ENCODE measurements at regions not wholly inside any gene's neighbourhood (a gene's known extent, or its start where the extent isn't known, plus 50 kb on each side); places are given as distances from the start of the nearest gene placed in this dataset.

DNA sequence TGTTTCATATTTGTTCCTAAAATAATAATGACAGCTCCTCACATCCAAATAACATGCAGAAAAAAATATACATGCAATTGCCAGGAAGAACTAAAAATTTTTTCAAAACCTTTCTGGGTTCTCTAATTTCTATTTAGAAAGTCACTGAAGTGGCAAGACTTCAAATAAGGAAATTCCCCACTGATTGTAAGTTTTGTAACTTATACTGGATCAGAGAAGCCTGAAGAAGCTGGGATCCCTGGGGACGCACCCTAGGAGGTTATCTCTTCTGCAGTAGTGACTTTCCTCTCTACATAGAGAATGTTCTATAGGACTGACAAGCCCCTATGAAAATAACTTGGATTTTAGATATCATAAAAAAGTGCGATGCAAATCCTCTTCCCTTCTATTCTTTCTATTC, 182.6 kb downstream of the MRPL39 start:
- no peak for DNase-seq (ENCODE audit: low read depth)

- no peak for DNase-seq (ENCODE audit: low read depth)
These were observed 183.2 kb downstream of the MRPL39 start for GRCh38 chr21:25424048-25424447.

- no peak for DNase-seq (ENCODE audit: low read depth)
These were observed 184.4 kb downstream of the MRPL39 start for GRCh38 chr21:25422610-25423608.

DNA sequence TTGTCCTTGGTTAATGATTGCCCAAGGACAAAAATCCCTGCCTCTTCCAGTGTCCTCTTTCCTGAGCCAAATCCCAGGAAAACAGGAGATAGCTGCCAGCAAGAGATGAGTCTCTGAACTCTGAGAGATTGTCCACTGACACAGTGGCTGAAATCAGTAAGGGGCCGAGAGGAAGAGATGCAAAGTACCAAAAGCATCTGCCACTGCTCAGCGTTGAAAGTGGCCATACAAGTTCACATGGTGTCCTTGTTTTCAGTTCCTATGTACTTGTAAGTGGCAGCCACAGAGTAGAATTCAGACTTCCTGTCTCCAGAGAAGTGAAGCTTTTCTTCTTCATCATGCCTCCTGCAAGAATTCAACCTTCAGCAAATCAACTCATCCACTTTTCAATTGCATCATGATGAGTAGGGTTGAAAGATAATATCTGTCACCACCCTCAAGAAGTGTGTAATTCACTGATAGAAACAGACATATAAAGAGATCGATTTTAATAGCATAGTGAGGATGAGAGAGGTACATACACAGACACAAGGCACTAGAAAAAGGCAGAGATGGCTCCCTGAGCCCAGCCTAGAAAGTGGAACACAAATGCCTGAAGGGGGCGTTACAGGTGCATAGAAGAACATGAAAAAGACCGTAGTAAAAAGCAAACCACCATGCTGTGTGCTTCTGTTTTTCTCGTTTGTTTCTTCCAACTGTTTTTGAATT, 185.8 kb downstream of the MRPL39 start:
- DNase-seq (ENCODE audit: low read depth): peak; percentile 68

- DNase-seq (ENCODE audit: low read depth): no peak
These were observed 186.4 kb downstream of the MRPL39 start for GRCh38 chr21:25420831-25421230.

GRCh38 chr21:25416669-25417068, 190.6 kb downstream of the MRPL39 start:
- DNase-seq (ENCODE audit: low read depth): no peak

- no peak for DNase-seq (ENCODE audit: low read depth)
These were observed 195.2 kb downstream of the MRPL39 start for GRCh38 chr21:25412100-25412499.

GRCh38 chr21:25409978-25410377, 197.3 kb downstream of the MRPL39 start:
- no peak for DNase-seq (ENCODE audit: low read depth)

DNA sequence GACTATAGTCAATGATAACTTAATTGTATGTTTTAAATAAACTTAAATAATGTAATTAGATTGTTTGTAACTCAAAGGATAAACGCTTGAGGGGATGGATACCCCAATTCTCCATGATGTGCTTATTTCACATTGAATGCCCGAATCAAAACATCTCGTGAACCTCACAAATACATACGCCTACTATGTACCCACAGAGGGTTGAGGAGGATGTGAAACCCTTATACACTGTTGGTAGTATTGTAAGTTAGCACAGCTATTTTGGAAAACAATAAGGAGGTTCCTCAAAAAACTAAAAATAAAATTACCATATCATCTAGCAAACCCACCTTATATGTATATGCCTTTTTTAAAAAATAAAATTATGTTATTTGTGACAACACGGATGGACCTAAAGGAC, 198.6 kb downstream of the MRPL39 start:
- no peak for DNase-seq (ENCODE audit: low read depth)

- DNase-seq (ENCODE audit: low read depth): peak; percentile 46
These were observed 200.2 kb downstream of the MRPL39 start for GRCh38 chr21:25406887-25407579.

DNA sequence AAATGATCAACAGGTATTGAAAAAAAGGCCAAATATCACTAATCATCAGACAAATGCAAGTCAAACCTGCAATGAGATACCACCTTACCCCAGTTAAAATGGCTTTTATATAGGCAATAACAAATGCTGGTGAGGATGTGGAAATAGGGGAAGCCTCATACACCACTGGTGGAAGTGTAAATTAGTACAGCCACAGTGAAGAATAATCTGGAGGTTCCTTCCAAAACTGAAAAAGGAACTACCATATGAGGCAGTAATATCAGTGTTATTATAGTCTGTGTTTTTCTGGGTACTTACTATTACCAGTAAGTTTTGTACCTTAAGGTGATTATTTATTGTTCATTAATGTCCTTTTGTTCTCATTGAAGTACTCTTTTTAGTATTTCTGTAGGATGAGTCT, 201.3 kb downstream of the MRPL39 start:
- DNase-seq (ENCODE audit: low read depth): no peak

DNA sequence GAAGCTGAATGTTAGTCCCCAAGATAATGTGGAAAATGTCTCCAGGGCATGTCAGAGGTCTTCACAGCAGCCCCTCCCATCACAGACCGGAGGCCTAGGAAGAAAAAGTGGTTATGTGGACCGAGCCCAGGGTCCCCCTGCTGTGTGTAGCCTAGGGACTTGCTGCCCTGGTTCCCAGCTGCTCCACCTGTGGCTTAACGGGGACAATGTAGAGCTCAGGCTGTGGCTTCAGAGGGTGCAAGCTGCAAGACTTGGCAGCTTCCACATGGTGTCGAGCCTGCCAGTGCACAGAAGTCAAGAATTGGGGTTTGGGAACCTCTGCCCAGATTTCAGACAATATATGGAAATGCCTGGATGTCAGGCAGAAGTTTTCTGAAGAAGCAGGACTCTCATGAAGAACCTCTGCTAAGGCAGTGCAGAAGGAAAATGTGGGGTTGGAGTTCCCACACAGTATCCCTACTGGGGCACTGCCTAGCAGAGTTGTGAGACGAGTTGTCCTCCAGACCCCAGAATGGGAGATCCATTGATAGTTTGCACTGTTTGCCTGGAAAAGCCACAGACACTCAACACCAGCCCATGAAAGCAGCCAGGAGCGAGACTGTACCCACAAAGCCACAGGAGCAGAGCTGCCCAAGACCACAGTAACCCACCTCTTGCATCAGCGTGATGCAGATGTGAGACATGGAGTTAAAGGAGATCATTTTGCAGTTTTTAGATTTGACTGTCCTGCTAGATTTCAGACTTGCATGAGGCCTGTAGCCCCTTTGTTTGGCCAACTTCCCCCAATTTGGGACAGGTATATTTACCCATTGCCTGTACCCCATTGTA, 204.9 kb downstream of the MRPL39 start:
- DNase-seq (ENCODE audit: low read depth): peak; percentile 66

- no peak for DNase-seq (ENCODE audit: low read depth)
These were observed 206.9 kb downstream of the MRPL39 start for GRCh38 chr21:25400427-25400826.

DNA sequence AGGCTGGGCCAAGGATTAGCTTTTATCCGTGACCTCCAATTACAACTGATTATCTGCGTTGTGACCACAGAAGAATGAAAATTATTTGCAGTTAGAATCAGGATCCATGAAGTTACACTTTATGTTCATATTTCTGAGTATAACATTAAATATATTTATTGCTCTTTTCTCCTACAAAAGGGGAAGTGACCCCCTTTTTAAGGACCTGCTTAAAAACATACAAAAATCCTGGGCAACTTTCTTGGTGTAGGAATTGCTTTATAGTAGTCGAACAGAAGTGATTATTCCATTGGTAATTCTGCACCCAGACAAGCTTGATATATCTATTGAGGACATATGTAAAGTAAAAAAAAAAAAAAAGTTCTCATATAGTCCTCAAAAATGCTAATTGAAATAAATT, 208.7 kb downstream of the MRPL39 start:
- no peak for DNase-seq (ENCODE audit: low read depth)

DNA sequence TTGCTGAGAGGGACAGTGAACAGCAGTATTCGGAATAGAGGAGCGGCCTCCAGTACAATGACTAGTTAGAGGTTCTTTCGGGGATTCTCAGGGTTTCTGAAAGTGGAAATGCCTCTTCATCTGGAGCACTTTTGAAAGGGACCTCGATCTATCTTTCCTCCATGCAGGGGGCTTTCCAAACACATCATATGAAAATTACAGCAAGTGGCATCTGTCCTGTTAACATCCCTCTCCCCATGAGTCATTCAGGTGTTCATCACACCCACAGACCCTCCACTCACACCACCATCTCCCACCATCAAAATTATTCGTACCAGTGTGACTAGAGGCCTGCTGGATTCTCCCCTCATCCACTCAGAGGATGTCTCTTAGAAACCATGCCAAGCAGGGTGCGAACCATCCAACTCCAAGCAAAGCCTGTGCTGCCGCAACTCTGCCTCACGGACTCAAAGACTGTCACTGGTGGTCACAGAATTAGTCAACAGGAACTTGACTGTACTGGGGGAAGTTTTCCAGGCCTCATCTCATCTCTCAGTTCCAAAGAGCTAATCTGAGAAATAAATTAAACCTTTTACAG, 211.1 kb downstream of the MRPL39 start:
- DNase-seq (ENCODE audit: low read depth): no peak

DNA sequence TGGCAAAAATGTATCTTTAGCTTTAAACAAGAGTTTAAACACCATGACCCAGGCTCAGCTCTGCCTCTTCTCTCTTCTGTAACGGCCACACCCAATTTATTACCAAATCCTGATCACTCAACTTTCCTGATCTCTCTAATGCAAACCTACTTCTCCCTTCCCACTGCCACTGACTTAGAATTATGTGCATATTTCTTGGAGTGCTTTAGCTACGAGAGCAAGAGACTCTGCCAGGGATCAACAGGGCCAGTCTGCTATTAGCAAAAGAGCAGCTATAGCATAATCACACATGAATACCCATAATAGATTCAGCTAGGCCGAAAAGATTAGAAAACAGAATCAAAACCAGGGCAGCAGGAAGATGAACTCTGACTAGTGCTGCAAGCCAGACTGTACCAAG, 215.5 kb downstream of the MRPL39 start:
- no peak for DNase-seq (ENCODE audit: low read depth)

DNA sequence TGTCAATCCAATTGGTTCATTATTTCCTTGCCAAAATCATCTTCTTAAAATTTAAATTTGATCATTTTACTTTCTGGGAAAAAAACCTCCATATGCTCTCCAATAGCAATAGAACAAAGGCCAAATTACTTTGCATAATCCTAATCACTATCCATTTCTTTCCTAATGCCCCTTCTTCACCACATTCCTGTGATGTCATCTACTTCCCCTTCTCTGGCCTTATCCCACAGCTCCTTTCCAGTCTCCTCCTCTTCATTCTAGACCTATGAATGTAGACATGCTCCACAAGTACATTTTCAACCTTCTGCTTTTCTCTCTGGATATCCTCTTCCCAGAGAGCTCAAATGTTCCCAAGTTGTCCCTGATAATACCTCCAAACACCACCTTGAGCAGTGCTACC, 216.6 kb downstream of the MRPL39 start:
- DNase-seq (ENCODE audit: low read depth): no peak

DNA sequence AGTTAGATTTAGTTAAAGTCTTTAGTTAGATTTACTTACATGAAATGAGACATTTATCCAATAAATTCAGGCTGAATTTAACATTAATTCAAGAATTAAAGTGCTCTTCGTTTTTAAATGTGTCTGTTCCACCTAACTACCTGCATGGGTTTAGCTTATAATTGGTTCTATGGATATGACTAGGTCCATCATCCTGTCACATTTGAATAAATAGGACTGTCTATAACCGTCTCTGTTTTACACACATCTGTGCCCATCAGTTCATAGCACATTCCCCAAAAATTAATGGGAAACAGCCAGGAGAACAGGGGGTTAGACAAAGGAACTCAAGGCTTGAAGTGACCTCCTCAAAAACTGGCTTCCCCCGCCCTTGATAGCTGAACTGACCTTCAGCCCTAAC, 219.6 kb downstream of the MRPL39 start:
- DNase-seq (ENCODE audit: low read depth): no peak

- peak; percentile 71 for DNase-seq (ENCODE audit: low read depth)
These were observed 221.3 kb downstream of the MRPL39 start for GRCh38 chr21:25385911-25386474.

DNA sequence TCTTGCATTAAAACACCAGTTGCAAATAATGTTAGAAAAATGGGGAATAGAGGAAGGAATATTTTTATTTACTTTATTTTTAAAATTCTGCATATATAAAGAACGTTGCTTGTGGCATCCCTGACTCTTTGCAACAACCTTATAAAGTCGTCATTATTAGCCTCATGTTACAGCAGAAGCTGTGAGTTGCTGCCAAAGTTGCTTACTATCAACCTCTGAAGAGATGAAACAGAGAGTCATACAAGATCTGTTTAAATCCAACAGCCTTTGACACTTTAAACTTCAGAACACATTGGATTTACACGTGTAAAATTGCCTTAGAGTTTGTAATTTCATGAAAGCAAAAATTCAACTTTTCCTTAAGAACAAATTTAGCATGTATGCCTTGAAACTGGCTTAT, 221.9 kb downstream of the MRPL39 start:
- no peak for DNase-seq (ENCODE audit: low read depth)
